ENCODE measurements at regions not wholly inside any gene's neighbourhood (a gene's known extent, or its start where the extent isn't known, plus 50 kb on each side); places are given as distances from the start of the nearest gene placed in this dataset.
"Not testable (repeated sequence)": the region's sequence is repeated elsewhere in the genome, so short reads cannot be mapped to it uniquely, and the experiment has no call there.

- DNase-seq = no peak
Observed at GRCh38 chr17:13129356-13129755, 111.5 kb upstream of the ELAC2 start.

GRCh38 chr17:13128676-13129075 is 110.8 kb upstream of the ELAC2 start:
- DNase-seq = no peak

- DNase-seq = no peak
Observed at GRCh38 chr17:13127921-13128602, 110.2 kb upstream of the ELAC2 start.

- no peak for DNase-seq
Observed at GRCh38 chr17:13120864-13121263, 103.0 kb upstream of the ELAC2 start.

GRCh38 chr17:13118311-13118710 is 100.5 kb upstream of the ELAC2 start:
- no peak for DNase-seq

GRCh38 chr17:13117616-13118015 is 99.8 kb upstream of the ELAC2 start:
- DNase-seq = no peak

GRCh38 chr17:13114601-13115031 is 96.8 kb upstream of the ELAC2 start:
- DNase-seq = peak; percentile 33

- no peak for DNase-seq
Observed at GRCh38 chr17:13113821-13114525, 96.1 kb upstream of the ELAC2 start.

- DNase-seq = no peak
Observed at GRCh38 chr17:13107676-13108235, 89.9 kb upstream of the ELAC2 start.

- DNase-seq = peak; percentile 67
Observed at GRCh38 chr17:13106171-13106570, 88.3 kb upstream of the ELAC2 start.

GRCh38 chr17:13104576-13104975 is 86.7 kb upstream of the ELAC2 start:
- no peak for DNase-seq

- DNase-seq = no peak
Observed at GRCh38 chr17:13102477-13102876, 84.7 kb upstream of the ELAC2 start.

GRCh38 chr17:13099926-13100325 is 82.1 kb upstream of the ELAC2 start:
- no peak for DNase-seq

GRCh38 chr17:13099089-13099735 is 81.4 kb upstream of the ELAC2 start:
- no peak for DNase-seq

- no peak for DNase-seq
Observed at GRCh38 chr17:13096291-13096690, 78.5 kb upstream of the ELAC2 start.

- not testable (repeated sequence) for DNase-seq
Observed at GRCh38 chr17:13092010-13092409, 74.2 kb upstream of the ELAC2 start.

GRCh38 chr17:13088666-13089065 is 70.8 kb upstream of the ELAC2 start:
- no peak for DNase-seq

GRCh38 chr17:13087802-13088201 is 70.0 kb upstream of the ELAC2 start:
- DNase-seq = no peak

- no peak for DNase-seq
Observed at GRCh38 chr17:13086142-13086769, 68.4 kb upstream of the ELAC2 start.

GRCh38 chr17:13085578-13085977 is 67.8 kb upstream of the ELAC2 start:
- DNase-seq = no peak

GRCh38 chr17:13084420-13084819 is 66.6 kb upstream of the ELAC2 start:
- DNase-seq = no peak

- no peak for DNase-seq
Observed at GRCh38 chr17:13078591-13079385, 61.0 kb upstream of the ELAC2 start.

Measured in NCI-H2029 (cell line).